Endothelial cell of umbilical vein (primary cell): ENCODE measurements at regions not wholly inside any gene's neighbourhood (a gene's known extent, or its start where the extent isn't known, plus 50 kb on each side); places are given as distances from the start of the nearest gene placed in this dataset.

Experiments used
- BruUV-seq: library from RNA; stranded (reverse); fragments of 400-500 nt; replicated peaks from 2 replicates; lab custom pipeline; 2021; lab: Mats Ljungman, UMichigan
- CTCF ChIA-PET: fragments of 300-600, 350-600 bp; sonication (Branson Sonifier 250); formaldehyde crosslinking; loops from one replicate; lab custom pipeline; 2021; ENCODE audit warnings: antibody characterized with exemption, inconsistent platforms; lab: Charles Lee
- POLR2A ChIA-PET: fragments of 300-600, 350-600 bp; sonication (Branson Sonifier 250); formaldehyde crosslinking; loops from one replicate; lab custom pipeline; 2021; ENCODE audit warnings: antibody characterized with exemption, inconsistent platforms; lab: Charles Lee
- DNase-seq: peaks from one replicate; pipeline ENCODE4 v3.0.0-alpha.2; 2011; ENCODE audit warnings: low read depth, low spot score
- FAIRE-seq: peaks from 2 replicates; lab custom pipeline; 2011; peaks lifted over from hg19 to GRCh38; lab: Jason Lieb, UNC
- H2AFZ ChIP-seq: 2 replicates; pipeline ENCODE4 v1.6.0; 2012; ENCODE audit warnings: low read depth, low read length, control low read depth, inconsistent platforms
- H3K27ac ChIP-seq: 2 replicates; pipeline ENCODE4 v1.5.1; 2011; ENCODE audit warnings: low read depth, mild to moderate bottlenecking, control low read depth, low read length, moderate library complexity; ENCODE audit not compliant: insufficient read depth
- H3K27me3 ChIP-seq, 2 experiments: 2 replicates each; pipeline versions ENCODE4 v1.6.0 to v1.6.1; 2011; ENCODE audit warnings: low read length in 2 of 2, mixed read lengths in 1 of 2; ENCODE audit not compliant: control insufficient read depth in 2 of 2, insufficient read depth in 2 of 2
- H3K36me3 ChIP-seq, 2 experiments: 2 replicates in 1 of 2; 3 replicates in 1 of 2; pipeline ENCODE4 v1.5.1; 2011; ENCODE audit warnings: low read length in 2 of 2, mild to moderate bottlenecking in 1 of 2, moderate library complexity in 1 of 2; ENCODE audit not compliant: control insufficient read depth in 2 of 2, insufficient read depth in 2 of 2; ENCODE audit errors: extremely low read depth in 1 of 2
- H3K4me1 ChIP-seq: 3 replicates; pipeline ENCODE4 v1.5.1; 2011; ENCODE audit warnings: mild to moderate bottlenecking, low read length; ENCODE audit not compliant: control insufficient read depth, insufficient read depth; ENCODE audit errors: extremely low read depth
- H3K4me2 ChIP-seq: 2 replicates; pipeline ENCODE4 v1.6.1; 2011; ENCODE audit warnings: low read length, control low read depth, mixed read lengths; ENCODE audit not compliant: insufficient read depth
- H3K4me3 ChIP-seq, 3 experiments: fragments of 200-600 bp in 1 of 3; sonication (generic), shearing (Covaris generic) in 1 of 3; replicated peaks in 1 of 3; 2 replicates each; pipeline ENCODE4 v1.5.1; 2011 to 2016; ENCODE audit warnings: control low read depth in 3 of 3, low read length in 3 of 3, mild to moderate bottlenecking in 2 of 3, inconsistent platforms in 1 of 3, low read depth in 1 of 3, moderate library complexity in 1 of 3; ENCODE audit not compliant: insufficient read depth in 1 of 3
- H3K79me2 ChIP-seq: 2 replicates; pipeline ENCODE4 v1.6.0; 2012; ENCODE audit warnings: low read length, inconsistent platforms; ENCODE audit not compliant: control insufficient read depth, insufficient read depth
- H3K9ac ChIP-seq: replicated peaks from 2 replicates; pipeline ENCODE3; 2011; ENCODE audit warnings: low read length, control low read depth; ENCODE audit not compliant: insufficient read depth; ENCODE audit errors: extremely low read depth
- H3K9me1 ChIP-seq: replicated peaks from 3 replicates; pipeline ENCODE4 v1.6.0; 2011; ENCODE audit warnings: mild to moderate bottlenecking, low read length; ENCODE audit not compliant: control insufficient read depth, insufficient read depth; ENCODE audit errors: extremely low read depth
- H3K9me3 ChIP-seq: replicated peaks from 2 replicates; pipeline ENCODE4 v1.5.1; 2012; ENCODE audit warnings: low read length, inconsistent platforms; ENCODE audit not compliant: control insufficient read depth, insufficient read depth
- H4K20me1 ChIP-seq: replicated peaks from 2 replicates; pipeline ENCODE3; 2011; ENCODE audit warnings: mild to moderate bottlenecking, low read length; ENCODE audit not compliant: control insufficient read depth, insufficient read depth; ENCODE audit errors: extremely low read depth
- CTCF ChIP-seq, 2 donors: IDR thresholded peaks; 1 replicate in 1 of 2; 2 replicates in 1 of 2; pipeline ENCODE4 v1.5.1; 2011; ENCODE audit warnings: low read length in 2 of 2, mild to moderate bottlenecking in 2 of 2, moderate library complexity in 2 of 2, control low read depth in 1 of 2, inconsistent platforms in 1 of 2, low read depth in 1 of 2; ENCODE audit not compliant: insufficient read depth in 1 of 2; ENCODE audit errors: extremely low read depth in 1 of 2
- EZH2 ChIP-seq: IDR thresholded peaks from 2 replicates; pipeline ENCODE4 v1.6.1; 2012; ENCODE audit warnings: borderline replicate concordance, low read depth, mild to moderate bottlenecking, moderate library complexity, low read length, inconsistent platforms; ENCODE audit not compliant: severe bottlenecking
- FOS ChIP-seq: IDR thresholded peaks from 2 replicates; pipeline ENCODE4 v1.6.1; 2011; ENCODE audit warnings: mild to moderate bottlenecking, low read length, moderate library complexity, borderline replicate concordance; ENCODE audit not compliant: insufficient read depth
- GATA2 ChIP-seq: IDR thresholded peaks from 2 replicates; pipeline ENCODE4 v1.7.0; 2011; ENCODE audit warnings: low read depth, mild to moderate bottlenecking, moderate library complexity, mixed read lengths, low read length; ENCODE audit not compliant: insufficient read length, insufficient read depth
- JUN ChIP-seq: IDR thresholded peaks from 2 replicates; pipeline ENCODE4 v1.6.1; 2011; ENCODE audit warnings: borderline replicate concordance, low read depth; ENCODE audit not compliant: insufficient read length, insufficient read depth
- MAX ChIP-seq: IDR thresholded peaks from 2 replicates; pipeline ENCODE4 v1.6.1; 2011; ENCODE audit not compliant: insufficient read depth, insufficient read length
- MYC ChIP-seq: IDR thresholded peaks from one replicate; pipeline ENCODE4 v1.6.1; 2011; ENCODE audit warnings: mild to moderate bottlenecking, low read depth, low read length
- POLR2A ChIP-seq: IDR thresholded peaks from 2 replicates; pipeline ENCODE4 v1.6.1; 2012; ENCODE audit warnings: low read depth, mild to moderate bottlenecking, control low read depth, low read length
- POLR2AphosphoS5 ChIP-seq: IDR thresholded peaks from 2 replicates; pipeline ENCODE4 v1.6.1; 2012; ENCODE audit warnings: low read depth, mild to moderate bottlenecking, control low read depth, low read length, moderate library complexity; ENCODE audit not compliant: insufficient read depth
- dilution Hi-C: fragments of 300-500 bp; cut with MboI; formaldehyde crosslinking; loops from one replicate; pipeline ENCODE4 v1.15.0; 2019; ENCODE audit warnings: low sequenced_read_pairs; ENCODE audit not compliant: extremely low pct_ligation_motif_present
- intact Hi-C: fragments of 100-400 bp; cut with micrococcal nuclease; formaldehyde crosslinking; loops from one replicate; pipeline ENCODE4 v1.10.0; 2022

- no peaks in the 10 kb centered on the region for H3K27me3 ChIP-seq
- no peaks in the 10 kb centered on the region for H3K79me2 ChIP-seq
- intact Hi-C loops, result loop anchor here (5.0 kb wide), 1 partner anchor 57 kb away; no protein-coding TSS in a partner anchor
- H3K9me1 ChIP-seq, result no peaks in the 10 kb centered on the region
- FAIRE-seq (no peak), DNase-seq (no peak)
- POLR2A ChIA-PET, result no interaction called here
- no peak for TF ChIP-seq EZH2
- TF ChIP-seq POLR2A, result no peak
- H3K9me3 ChIP-seq, result no peaks in the 10 kb centered on the region
- no TSS peak for BruUV-seq
- no peak overlapping the region for H3K9ac ChIP-seq
- no peak overlapping the region for H3K4me2 ChIP-seq
- peaks cover 3% of the 10 kb centered on the region for H3K4me1 ChIP-seq
- no peaks in the 10 kb centered on the region for H3K36me3 ChIP-seq
- CTCF ChIA-PET, result no interaction called here
- H3K4me3 ChIP-seq, result no peak overlapping the region
- dilution Hi-C loops, result no loop called here
- no peak overlapping the region for H2AFZ ChIP-seq
- H4K20me1 ChIP-seq, result no peaks in the 10 kb centered on the region
- no peak overlapping the region for H3K27ac ChIP-seq
Measured at GRCh38 chr18:10029711-10030110, 115.9 kb downstream of the VAPA start.

GRCh38 chr18:10030816-10031541, 117.2 kb downstream of the VAPA start:
- Histone ChIP-seq H3K4me2 (no peak overlapping the region), H2AFZ (no peak overlapping the region), H3K9me1 (no peaks in the 10 kb centered on the region), H3K36me3 (no peaks in the 10 kb centered on the region), H3K4me1 (peaks cover 3% of the 10 kb centered on the region), H3K27ac (no peak overlapping the region), H3K9me3 (no peaks in the 10 kb centered on the region), H3K4me3 (no peak overlapping the region), H3K79me2 (no peaks in the 10 kb centered on the region), H3K27me3 (no peaks in the 10 kb centered on the region), H3K9ac (no peak overlapping the region), H4K20me1 (no peaks in the 10 kb centered on the region)
- POLR2A ChIA-PET, result no interaction called here
- BruUV-seq, result no TSS peak
- CTCF ChIA-PET, result interaction anchor here (1.8 to 4.5 kb wide), 3 partner anchors 14 to 491 kb away, joined by 9 to 50 read pairs (median 12); no protein-coding TSS in a partner anchor
- FAIRE-seq (no peak), DNase-seq (no peak)
- TF ChIP-seq MYC (no peak), POLR2A (no peak), POLR2AphosphoS5 (no peak), FOS (no peak), CTCF (IDR thresholded peaks at IDR 0.05; ENCODE audit: extremely low read depth in 1 of 2, insufficient read depth in 1 of 2, low read depth in 1 of 2, low read length in 2 of 2) (no peak), GATA2 (no peak), JUN (no peak), MAX (no peak), EZH2 (no peak)
- intact Hi-C loops, result loop anchor here (5.0 kb wide), 1 partner anchor 59 kb away; no protein-coding TSS in a partner anchor
- dilution Hi-C loops, result no loop called here
